Renal cortical epithelial cell (primary cell): ENCODE measurements at regions not wholly inside any gene's neighbourhood (a gene's known extent, or its start where the extent isn't known, plus 50 kb on each side); places are given as distances from the start of the nearest gene placed in this dataset.
A peak's percentile ranks its signal among the peaks of the same experiment; 100 is the strongest.

Experiments
- DNase-seq: peaks from one replicate; pipeline ENCODE4 v3.0.0-alpha.2; 2011; ENCODE audit warnings: low read depth

GRCh38 chr4:139611391-139611790 lies 54.2 kb upstream of the MGST2 start:
- no peak for DNase-seq

- DNase-seq = peak; percentile 65
These were observed 53.6 kb upstream of the SETD7 start for GRCh38 chr4:139609647-139610046.

- peak; percentile 20 for DNase-seq
These were observed 51.6 kb upstream of the SETD7 start for GRCh38 chr4:139607502-139608060.

GRCh38 chr4:139606579-139607501 lies 50.8 kb upstream of the SETD7 start:
- DNase-seq = peak; percentile 66

- no peak for DNase-seq
These were observed 50.1 kb upstream of the SETD7 start for GRCh38 chr4:139606103-139606502.
